ENCODE measurements at regions not wholly inside any gene's neighbourhood (a gene's known extent, or its start where the extent isn't known, plus 50 kb on each side); places are given as distances from the start of the nearest gene placed in this dataset.

GRCh38 chr1:96887501-96887900 lies 165.9 kb downstream of the PTBP2 start:
- TF ChIP-seq EZH2phosphoT487 (IDR thresholded peaks at IDR 0.05; ENCODE audit: borderline replicate concordance) (no peak), ELF1 (IDR thresholded peaks at IDR 0.05; ENCODE audit: borderline replicate concordance, low read depth) (no peak), SIN3A (IDR thresholded peaks at IDR 0.05; ENCODE audit: low read depth) (no peak), POLR2AphosphoS5 (IDR thresholded peaks at IDR 0.05; ENCODE audit: low read depth, low read length) (no peak), EGR1 (IDR thresholded peaks at IDR 0.05; ENCODE audit: low read depth) (no peak), CEBPB (IDR thresholded peaks at IDR 0.05; ENCODE audit: low read depth) (no peak), YY1 (IDR thresholded peaks at IDR 0.05; ENCODE audit: extremely low read depth, insufficient replicate concordance, low read depth, low read length) (no peak)
- no peaks in the 10 kb centered on the region for H3K27me3 ChIP-seq (ENCODE audit: insufficient read depth, low read length)

GRCh38 chr1:96901783-96902363 lies 180.3 kb downstream of the PTBP2 start:
- intact Hi-C loops (cut with micrococcal nuclease) = no loop called here
- H3K27me3 ChIP-seq (ENCODE audit: insufficient read depth, low read length) = no peaks in the 10 kb centered on the region
- TF ChIP-seq FOSL1 (IDR thresholded peaks at IDR 0.05; ENCODE audit: low read depth) (no peak), EZH2 (IDR thresholded peaks at IDR 0.05) (no peak), REST (IDR thresholded peaks at IDR 0.05; ENCODE audit: low read depth) (no peak), SRF (IDR thresholded peaks at IDR 0.05; ENCODE audit: low read depth) (no peak), TCF7L2 (IDR thresholded peaks at IDR 0.05; ENCODE audit: borderline replicate concordance, extremely low read depth, insufficient read depth, insufficient read length) (no peak), POLR2AphosphoS5 (IDR thresholded peaks at IDR 0.05; ENCODE audit: low read depth, low read length) (no peak), POLR2A (IDR thresholded peaks at IDR 0.05; ENCODE audit: borderline replicate concordance, extremely low read depth, insufficient read depth, insufficient read length) (no peak), EGR1 (IDR thresholded peaks at IDR 0.05; ENCODE audit: low read depth) (no peak), SIN3A (IDR thresholded peaks at IDR 0.05; ENCODE audit: low read depth) (no peak), ZFX (IDR thresholded peaks at IDR 0.05) (no peak), ZBTB33 (IDR thresholded peaks at IDR 0.05; ENCODE audit: extremely low read depth, insufficient replicate concordance, low read length) (no peak), MAX (IDR thresholded peaks at IDR 0.05) (no peak)

More at GRCh38 chr1:96887501-96887900, 165.9 kb downstream of the PTBP2 start:
- H3K4me2 ChIP-seq (ENCODE audit: low read length) = no peak overlapping the region
- no peaks in the 10 kb centered on the region for H3K9me2 ChIP-seq (ENCODE audit: insufficient read depth)
- H2AFZ ChIP-seq (ENCODE audit: low read depth, low read length, poor library complexity, severe bottlenecking) = no peak overlapping the region
- BruUV-seq (replicated peaks) = no TSS peak
- no peak overlapping the region for H3K4me3 ChIP-seq (replicated peaks in 1 of 2; ENCODE audit: low read depth in 1 of 2, low read length in 2 of 2)
- DNase-seq (ENCODE audit: low read depth, low spot score) (no peak), ATAC-seq (no peak)
- H3K79me2 ChIP-seq (ENCODE audit: insufficient read depth, low read length) = no peaks in the 10 kb centered on the region
- intact Hi-C loops (cut with micrococcal nuclease) = no loop called here
- H3K9me3 ChIP-seq (ENCODE audit: control insufficient read depth in 1 of 2, insufficient read depth in 1 of 2, low read depth in 1 of 2, low read length in 2 of 2) = no peaks in the 10 kb centered on the region
- no peaks in the 10 kb centered on the region for H3K36me3 ChIP-seq (ENCODE audit: control insufficient read depth in 1 of 2, insufficient read depth in 2 of 2, low read length in 2 of 2)
- no peaks in the 10 kb centered on the region for H4K20me1 ChIP-seq (ENCODE audit: insufficient read depth)
- ChIA-PET RAD21 (ENCODE audit: low non-redundant PET in 1 of 2, low total read pairs in 2 of 2, uncharacterized antibody in 2 of 2, unreplicated experiment in 2 of 2) (no interaction called here), POLR2A (no interaction called here), CTCF (no interaction called here)
- H3K9ac ChIP-seq (ENCODE audit: low read length) = no peak overlapping the region
- H3K27ac ChIP-seq (ENCODE audit: low read depth, low read length) = no peak overlapping the region
- H3K4me1 ChIP-seq (ENCODE audit: control insufficient read depth in 1 of 2, insufficient read depth in 2 of 2, low read length in 2 of 2) = no peaks in the 10 kb centered on the region

More at GRCh38 chr1:96901783-96902363, 180.3 kb downstream of the PTBP2 start:
- Histone ChIP-seq H3K4me2 (ENCODE audit: low read length) (no peak overlapping the region), H3K9ac (ENCODE audit: low read length) (no peak overlapping the region), H3K4me1 (ENCODE audit: control insufficient read depth in 1 of 2, insufficient read depth in 2 of 2, low read length in 2 of 2) (no peaks in the 10 kb centered on the region), H3K9me2 (ENCODE audit: insufficient read depth) (0 out of 2 replicates have a peak, but pooled peaks cover 2% of the 10 kb centered on the region), H3K27ac (ENCODE audit: low read depth, low read length) (no peak overlapping the region), H3K79me2 (ENCODE audit: insufficient read depth, low read length) (no peaks in the 10 kb centered on the region), H4K20me1 (ENCODE audit: insufficient read depth) (no peaks in the 10 kb centered on the region), H3K4me3 (replicated peaks in 1 of 2; ENCODE audit: low read depth in 1 of 2, low read length in 2 of 2) (no peak overlapping the region), H3K9me3 (ENCODE audit: control insufficient read depth in 1 of 2, insufficient read depth in 1 of 2, low read depth in 1 of 2, low read length in 2 of 2) (peaks cover 5 to 6% of the 10 kb centered on the region in 2 experiments; a peak in 3 of 4 replicates), H2AFZ (ENCODE audit: low read depth, low read length, poor library complexity, severe bottlenecking) (no peak overlapping the region), H3K36me3 (ENCODE audit: control insufficient read depth in 1 of 2, insufficient read depth in 2 of 2, low read length in 2 of 2) (no peaks in the 10 kb centered on the region)
- no peak for ATAC-seq
- RAD21 ChIA-PET (ENCODE audit: low non-redundant PET in 1 of 2, low total read pairs in 2 of 2, uncharacterized antibody in 2 of 2, unreplicated experiment in 2 of 2) = no interaction called here
- POLR2A ChIA-PET = no interaction called here
- DNase-seq (ENCODE audit: low read depth, low spot score) = no peak
- CTCF ChIA-PET = no interaction called here
- no TSS peak for BruUV-seq (replicated peaks)

All from HCT116 (cell line).